ENCODE measurements at regions not wholly inside any gene's neighbourhood (a gene's known extent, or its start where the extent isn't known, plus 50 kb on each side); places are given as distances from the start of the nearest gene placed in this dataset.

GRCh38 chr14:73800970-73801515 lies 50.6 kb upstream of the PTGR2 start:
- DNase-seq, result no peak

- no peak for DNase-seq
Measured at GRCh38 chr14:73797543-73798265, 53.9 kb upstream of the PTGR2 start.

- no peak for DNase-seq
Measured at GRCh38 chr14:73796893-73797542, 54.6 kb upstream of the PTGR2 start.

- no peak for DNase-seq
Measured at GRCh38 chr14:73796415-73796814, 55.2 kb upstream of the PTGR2 start.

GRCh38 chr14:73795974-73796373 lies 55.7 kb upstream of the PTGR2 start:
- peak; percentile 66 for DNase-seq

GRCh38 chr14:73795466-73795865 lies 56.2 kb upstream of the PTGR2 start:
- DNase-seq, result no peak

- DNase-seq, result no peak
Measured at GRCh38 chr14:73794146-73794545, 57.5 kb upstream of the PTGR2 start.

- no peak for DNase-seq
Measured at GRCh38 chr14:73792481-73792880, 59.1 kb upstream of the PTGR2 start.

- peak; percentile 45 for DNase-seq
Measured at GRCh38 chr14:73789989-73790581, 61.5 kb upstream of the PTGR2 start.

- DNase-seq, result no peak
Measured at GRCh38 chr14:73788701-73789551, 62.7 kb upstream of the PTGR2 start.

GRCh38 chr14:73788317-73788598 lies 63.4 kb upstream of the PTGR2 start:
- no peak for DNase-seq

GRCh38 chr14:73787486-73788316 lies 63.9 kb upstream of the PTGR2 start:
- DNase-seq, result no peak

- no peak for DNase-seq
Measured at GRCh38 chr14:73786636-73787485, 64.8 kb upstream of the PTGR2 start.

- DNase-seq, result peak; percentile 49
Measured at GRCh38 chr14:73785834-73786635, 65.6 kb upstream of the PTGR2 start.

GRCh38 chr14:73785336-73785833 lies 66.2 kb upstream of the PTGR2 start:
- DNase-seq, result peak; percentile 49

GRCh38 chr14:73784988-73785313 lies 66.7 kb upstream of the PTGR2 start:
- no peak for DNase-seq

- no peak for DNase-seq
Measured at GRCh38 chr14:73784181-73784987, 67.2 kb upstream of the PTGR2 start.

GRCh38 chr14:73783107-73783727 lies 68.4 kb upstream of the PTGR2 start:
- no peak for DNase-seq

- no peak for DNase-seq
Measured at GRCh38 chr14:73782623-73783022, 68.4 kb upstream of the PNMA1 start.
